ENCODE measurements at regions not wholly inside any gene's neighbourhood (a gene's known extent, or its start where the extent isn't known, plus 50 kb on each side); places are given as distances from the start of the nearest gene placed in this dataset.

DNA sequence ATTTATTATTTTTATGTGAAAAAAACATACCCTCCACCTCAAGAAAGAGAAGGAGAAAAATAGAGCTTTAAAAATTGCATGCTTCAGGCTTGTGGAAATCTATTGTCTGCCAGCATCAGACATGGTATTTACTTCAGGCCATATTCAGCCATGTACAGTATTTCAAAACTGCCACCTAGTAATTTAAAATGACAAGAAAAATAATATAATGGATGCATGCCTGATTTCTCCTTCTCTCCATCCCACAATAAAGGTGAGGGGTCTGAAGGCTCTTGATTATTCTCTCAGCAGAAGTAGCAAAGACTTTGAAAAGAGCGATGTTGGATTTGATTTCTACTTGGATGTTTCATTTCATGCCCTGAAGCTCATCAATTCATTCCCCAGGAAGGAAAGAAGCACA, 250.7 kb downstream of the TBC1D4 start:
- DNase-seq (ENCODE audit: low read depth), result no peak
- no peak overlapping the region for H3K4me3 ChIP-seq (ENCODE audit: low read depth, low read length)

- DNase-seq (ENCODE audit: low read depth), result peak; percentile 91
- no peak overlapping the region for H3K4me3 ChIP-seq (ENCODE audit: low read depth, low read length)
Measured at GRCh38 chr13:75226733-75227435, 255.1 kb downstream of the TBC1D4 start.

DNA sequence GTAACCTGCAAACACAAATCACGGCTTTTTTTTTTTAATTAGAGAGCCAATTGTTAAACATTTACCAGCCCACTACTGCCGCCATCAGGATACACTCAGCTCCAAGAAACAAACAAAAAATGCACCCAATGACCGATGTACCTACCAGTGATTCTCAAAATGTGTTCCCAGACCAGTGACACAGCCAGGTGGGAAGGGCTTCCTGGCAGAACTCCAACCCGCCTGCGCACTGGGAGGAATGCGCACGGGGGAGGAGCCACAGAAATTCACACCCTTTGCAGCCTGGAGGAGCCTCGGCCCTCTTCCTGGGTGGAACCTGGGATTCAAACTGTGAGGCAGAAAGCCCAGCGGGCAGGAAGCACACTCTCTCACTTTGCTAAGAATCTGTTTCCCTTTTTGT, 255.9 kb downstream of the TBC1D4 start:
- H3K4me3 ChIP-seq (ENCODE audit: low read depth, low read length), result no peak overlapping the region
- no peak for DNase-seq (ENCODE audit: low read depth)

GRCh38 chr13:75225288-75226032, 256.5 kb downstream of the TBC1D4 start:
- no peak overlapping the region for H3K4me3 ChIP-seq (ENCODE audit: low read depth, low read length)

DNA sequence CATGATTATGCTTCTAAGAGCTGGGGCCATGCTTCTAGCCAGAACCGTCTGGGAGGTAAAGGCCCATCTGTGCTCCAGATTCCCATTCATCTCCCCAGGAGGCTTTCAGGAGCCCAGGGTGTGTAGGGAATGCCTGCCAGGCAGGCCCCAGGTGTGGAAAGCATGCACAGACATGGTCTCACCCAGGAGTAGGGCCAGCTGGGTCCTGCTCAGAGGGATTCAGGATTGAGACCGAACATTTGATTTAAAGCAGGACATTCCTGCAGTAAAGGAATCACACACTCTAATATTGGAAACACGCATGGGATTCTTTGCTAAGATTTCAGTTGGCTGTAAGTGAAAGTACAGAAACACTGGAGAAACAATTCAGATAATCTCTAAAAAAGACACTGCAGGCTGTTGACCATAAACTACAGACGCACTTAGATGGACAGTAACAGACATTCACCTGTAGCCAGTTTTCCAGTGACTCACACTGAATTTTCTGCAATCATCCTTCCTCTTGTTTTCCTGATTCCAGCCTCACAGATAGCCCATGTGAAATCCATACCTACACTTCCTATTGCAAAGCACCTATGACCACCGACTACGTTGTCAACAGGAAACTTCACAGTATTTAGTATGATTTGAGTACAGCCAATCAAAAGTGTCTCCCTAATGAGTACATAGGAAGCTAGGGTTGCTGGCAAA, 257.8 kb downstream of the TBC1D4 start:
- no peak overlapping the region for H3K4me3 ChIP-seq (ENCODE audit: low read depth, low read length)
- no peak for DNase-seq (ENCODE audit: low read depth)

More at GRCh38 chr13:75225288-75226032, 256.5 kb downstream of the TBC1D4 start:
- no peak for DNase-seq (ENCODE audit: low read depth)

DNA sequence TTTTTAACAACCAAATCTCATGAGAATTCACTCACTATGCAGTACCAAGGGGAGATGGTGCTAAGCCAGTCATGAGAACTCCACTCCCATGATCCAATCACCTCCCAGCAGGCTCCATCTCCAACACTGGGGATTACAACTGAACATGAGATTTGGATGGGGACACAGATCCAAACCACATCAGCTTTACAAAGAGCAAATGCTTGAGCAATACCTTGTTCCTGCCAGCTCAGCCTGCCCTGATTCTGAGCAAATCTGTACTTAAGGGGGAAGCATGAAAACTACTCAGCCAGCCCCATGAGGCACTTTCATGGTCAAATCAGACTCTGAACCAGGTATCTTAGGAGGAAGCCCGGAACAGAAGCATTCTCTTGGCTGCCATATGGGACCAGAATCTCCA, 259.9 kb downstream of the TBC1D4 start:
- H3K4me3 ChIP-seq (ENCODE audit: low read depth, low read length), result no peak overlapping the region

DNA sequence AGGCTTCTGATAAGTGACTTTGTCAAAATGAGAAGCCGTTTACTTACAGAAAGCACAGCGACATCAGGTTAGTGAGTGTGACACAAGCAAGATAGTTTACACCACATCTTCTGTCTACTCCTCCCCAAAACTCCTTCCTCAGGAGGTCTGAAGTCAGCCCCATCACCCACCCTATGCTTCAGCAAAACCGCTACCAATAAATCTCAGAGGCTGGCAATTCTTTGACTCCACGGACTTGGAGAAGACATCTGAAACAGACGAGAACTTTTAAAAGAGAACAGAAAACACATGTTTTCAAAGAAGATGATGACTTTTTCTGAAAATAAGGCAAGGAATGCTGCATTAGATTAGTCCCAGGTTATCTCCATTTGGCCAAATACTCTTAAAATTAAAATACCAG, 261.1 kb downstream of the TBC1D4 start:
- H3K4me3 ChIP-seq (ENCODE audit: low read depth, low read length), result no peak overlapping the region
- no peak for DNase-seq (ENCODE audit: low read depth)

More for the DNA sequence above, 259.9 kb downstream of the TBC1D4 start:
- peak; percentile 81 for DNase-seq (ENCODE audit: low read depth)

- H3K4me3 ChIP-seq (ENCODE audit: low read depth, low read length), result no peak overlapping the region
Measured at GRCh38 chr13:75220238-75220542, 261.8 kb downstream of the TBC1D4 start.

DNA sequence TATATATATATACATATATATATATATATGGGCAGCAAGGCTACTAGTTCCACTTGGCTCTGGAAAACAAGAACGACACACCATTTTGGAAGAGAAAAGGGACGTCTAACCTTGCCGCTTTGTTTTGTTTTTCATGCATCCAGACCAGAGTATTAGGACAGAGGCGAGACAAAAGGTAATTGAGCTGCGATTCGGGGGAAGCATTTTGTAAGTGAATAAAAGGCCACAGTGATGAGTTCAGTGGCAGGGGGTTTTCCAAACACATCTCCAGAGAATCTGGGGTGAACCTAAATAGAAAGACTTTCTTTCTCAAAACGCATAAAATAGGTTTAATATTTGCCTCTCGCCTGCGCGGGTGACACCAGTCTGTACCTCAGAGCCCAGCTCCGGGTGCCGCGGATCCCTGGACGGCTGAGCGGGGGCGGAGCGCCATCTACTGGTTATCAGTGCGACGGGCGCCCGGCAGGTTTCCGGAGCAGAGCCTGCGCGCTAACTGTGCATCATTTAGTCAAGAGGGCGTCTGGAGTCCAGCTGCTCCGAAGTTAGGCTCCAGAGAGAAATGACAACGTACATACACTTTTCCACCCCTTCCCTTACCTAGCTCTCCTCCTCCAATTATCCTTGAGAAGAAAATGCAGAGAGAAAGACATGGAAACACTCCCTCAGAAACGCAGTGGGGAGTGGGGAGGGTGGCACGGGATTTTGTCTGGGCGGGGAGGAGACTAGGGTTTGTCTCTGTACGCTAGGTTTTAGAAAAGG, 262.3 kb downstream of the TBC1D4 start:
- H3K4me3 ChIP-seq (ENCODE audit: low read depth, low read length), result peak overlapping the region; percentile 34
- peak; percentile 24 for DNase-seq (ENCODE audit: low read depth)

More at GRCh38 chr13:75220238-75220542, 261.8 kb downstream of the TBC1D4 start:
- DNase-seq (ENCODE audit: low read depth), result no peak

GRCh38 chr13:75217949-75218348, 264.0 kb downstream of the TBC1D4 start:
- DNase-seq (ENCODE audit: low read depth), result peak; percentile 77
- no peak overlapping the region for H3K4me3 ChIP-seq (ENCODE audit: low read depth, low read length)

- H3K4me3 ChIP-seq (ENCODE audit: low read depth, low read length), result no peak overlapping the region
- DNase-seq (ENCODE audit: low read depth), result no peak
Measured at GRCh38 chr13:75216038-75216437, 265.9 kb downstream of the TBC1D4 start.

DNA sequence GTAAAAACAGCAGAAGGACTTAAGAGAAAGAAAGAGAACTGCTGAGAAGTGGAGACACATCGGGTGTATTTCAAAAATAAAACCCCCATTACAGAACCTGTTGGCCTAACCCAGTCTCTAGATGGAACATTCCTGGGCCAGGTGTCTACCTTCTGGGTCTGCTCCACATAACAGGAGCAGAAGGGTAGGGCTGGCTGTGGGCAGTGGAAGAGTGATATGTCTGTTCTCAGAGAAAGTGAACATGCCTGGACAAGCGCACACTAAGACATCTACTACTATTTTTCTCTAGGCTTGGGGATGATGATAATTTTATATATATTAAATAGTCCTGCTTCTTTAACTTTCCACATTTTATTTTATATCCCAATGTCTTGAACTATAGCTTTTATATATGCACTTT, 267.1 kb downstream of the TBC1D4 start:
- no peak for DNase-seq (ENCODE audit: low read depth)
- no peak overlapping the region for H3K4me3 ChIP-seq (ENCODE audit: low read depth, low read length)

DNA sequence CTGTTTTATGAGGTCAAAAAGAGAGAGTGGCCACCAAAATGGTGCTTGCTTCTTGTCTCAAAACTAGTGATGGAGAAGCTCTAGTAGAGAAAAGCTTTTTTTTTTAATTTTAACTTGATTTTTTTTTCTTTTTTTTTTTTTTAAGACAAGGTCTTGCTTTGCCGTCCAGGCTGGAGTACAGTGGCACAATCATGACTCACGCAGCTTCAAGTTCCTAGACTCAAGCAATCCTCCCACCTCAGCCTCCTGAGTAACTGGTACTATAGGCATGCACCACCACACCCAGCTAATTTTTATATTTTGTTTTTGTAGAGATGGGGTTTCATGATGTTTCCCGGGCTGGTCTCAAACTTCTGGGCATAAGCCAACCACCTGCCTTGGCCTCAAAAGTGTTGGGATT, 279.0 kb downstream of the TBC1D4 start:
- no peak for DNase-seq (ENCODE audit: low read depth)
- H3K4me3 ChIP-seq (ENCODE audit: low read depth, low read length), result no peak overlapping the region

GRCh38 chr13:75197803-75198202, 284.2 kb downstream of the TBC1D4 start:
- H3K4me3 ChIP-seq (ENCODE audit: low read depth, low read length), result no peak overlapping the region
- no peak for DNase-seq (ENCODE audit: low read depth)

- no peak overlapping the region for H3K4me3 ChIP-seq (ENCODE audit: low read depth, low read length)
- DNase-seq (ENCODE audit: low read depth), result peak; percentile 95
Measured at GRCh38 chr13:75196147-75196837, 285.7 kb downstream of the TBC1D4 start.

GRCh38 chr13:75195495-75196146, 286.3 kb downstream of the TBC1D4 start:
- peak; percentile 62 for DNase-seq (ENCODE audit: low read depth)
- H3K4me3 ChIP-seq (ENCODE audit: low read depth, low read length), result no peak overlapping the region

DNA sequence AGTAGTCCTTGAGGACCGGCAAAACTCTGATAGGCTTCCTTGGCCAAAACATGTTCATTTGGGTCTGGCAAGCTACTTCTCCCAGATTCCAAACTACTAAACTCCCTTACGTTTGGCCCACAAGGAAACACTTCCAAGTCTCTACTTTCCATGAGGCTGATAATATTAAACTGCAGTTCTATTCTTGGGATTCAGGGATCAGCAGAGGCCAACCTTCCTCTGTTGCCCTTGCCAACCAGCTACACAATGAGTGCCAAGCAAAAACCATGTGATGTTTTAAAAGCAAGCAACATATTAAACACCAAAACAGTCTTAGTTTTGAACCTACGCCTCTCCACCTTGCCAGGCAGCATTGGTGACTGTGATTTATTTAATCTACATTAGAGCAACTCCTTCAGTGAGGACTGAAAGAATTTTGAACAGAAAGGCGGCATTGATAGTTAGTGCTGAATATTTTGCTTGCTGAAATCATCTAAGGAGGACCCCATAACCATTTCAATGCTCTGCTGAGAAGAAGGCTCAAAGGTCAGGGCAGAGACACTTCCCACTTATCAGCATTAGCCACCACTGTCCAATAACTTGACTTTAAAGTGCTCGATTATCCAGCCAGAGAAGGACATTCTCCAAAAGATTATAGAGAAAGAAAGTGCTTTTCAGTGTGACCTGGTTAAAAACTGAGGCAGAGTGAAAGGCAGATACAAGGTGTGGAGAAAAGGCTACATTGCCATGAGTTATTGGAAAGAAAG, 287.1 kb downstream of the TBC1D4 start:
- no peak for DNase-seq (ENCODE audit: low read depth)
- H3K4me3 ChIP-seq (ENCODE audit: low read depth, low read length), result no peak overlapping the region

GRCh38 chr13:75186379-75186778, 295.6 kb downstream of the TBC1D4 start:
- no peak for DNase-seq (ENCODE audit: low read depth)
- no peak overlapping the region for H3K4me3 ChIP-seq (ENCODE audit: low read depth, low read length)

Data from skeletal muscle cell (primary cell).